ENCODE measurements at regions not wholly inside any gene's neighbourhood (a gene's known extent, or its start where the extent isn't known, plus 50 kb on each side); places are given as distances from the start of the nearest gene placed in this dataset.

DNA sequence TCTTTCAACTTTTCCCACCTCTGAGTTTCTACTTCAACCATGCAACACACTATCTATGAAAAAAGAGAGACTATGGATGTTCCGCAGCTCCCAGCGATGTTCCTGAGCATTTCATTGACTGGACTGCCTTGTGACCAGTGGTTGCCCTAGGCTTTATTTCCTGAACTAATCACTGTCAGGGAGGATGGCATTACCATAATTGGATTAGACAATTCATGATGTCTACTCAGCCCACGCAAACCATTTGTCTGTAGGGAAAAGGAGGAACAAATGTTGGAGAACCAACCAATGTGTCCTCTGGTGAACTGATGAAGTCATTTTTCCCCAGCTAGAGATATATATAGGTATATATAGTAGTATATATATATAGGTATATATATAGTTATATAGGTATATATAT lies 229.3 kb upstream of the MCTP2 start:
- no peak for TF ChIP-seq CTCF (IDR thresholded peaks at IDR 0.05)
- no peak for TF ChIP-seq EP300 (IDR thresholded peaks at IDR 0.05; ENCODE audit: low read depth)
